Fibroblast of the aortic adventitia (primary cell): ENCODE measurements at regions not wholly inside any gene's neighbourhood (a gene's known extent, or its start where the extent isn't known, plus 50 kb on each side); places are given as distances from the start of the nearest gene placed in this dataset.

ENCODE experiments used
- DNase-seq: peaks from one replicate; pipeline ENCODE4 v3.0.0-alpha.2; 2010; ENCODE audit warnings: low read depth
- H3K4me3 ChIP-seq: 2 replicates; pipeline ENCODE4 v1.5.1; 2011; ENCODE audit warnings: low read depth, mild to moderate bottlenecking, control low read depth, low read length, moderate library complexity
- TF ChIP-seq, protein P1 (sequence below): IDR thresholded peaks from 2 replicates; pipeline ENCODE4 v1.5.1; 2011; ENCODE audit warnings: mild to moderate bottlenecking, low read length, control low read depth, inconsistent platforms; ENCODE audit not compliant: insufficient read depth

DNA sequence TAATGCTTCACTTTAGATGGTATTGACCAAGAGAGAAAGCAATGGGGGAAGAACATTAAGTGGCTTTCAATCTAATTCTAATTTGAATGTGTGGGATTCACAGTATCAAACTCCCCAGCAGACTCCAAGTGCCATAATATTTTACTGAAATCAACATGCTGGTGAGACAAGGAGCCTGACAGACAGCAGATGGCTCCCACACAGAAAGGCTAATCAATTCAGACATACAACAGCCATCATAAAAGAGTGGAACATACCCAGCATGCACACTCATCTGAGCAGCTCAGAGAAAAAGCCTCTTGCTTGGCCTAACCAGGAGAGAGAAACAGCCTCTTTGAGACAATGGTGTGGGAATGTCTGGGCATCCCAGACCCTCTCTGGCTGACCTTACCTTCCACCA is 186.5 kb upstream of the SKOR2 start:
- no peak for DNase-seq
- TF ChIP-seq, protein P1, sequence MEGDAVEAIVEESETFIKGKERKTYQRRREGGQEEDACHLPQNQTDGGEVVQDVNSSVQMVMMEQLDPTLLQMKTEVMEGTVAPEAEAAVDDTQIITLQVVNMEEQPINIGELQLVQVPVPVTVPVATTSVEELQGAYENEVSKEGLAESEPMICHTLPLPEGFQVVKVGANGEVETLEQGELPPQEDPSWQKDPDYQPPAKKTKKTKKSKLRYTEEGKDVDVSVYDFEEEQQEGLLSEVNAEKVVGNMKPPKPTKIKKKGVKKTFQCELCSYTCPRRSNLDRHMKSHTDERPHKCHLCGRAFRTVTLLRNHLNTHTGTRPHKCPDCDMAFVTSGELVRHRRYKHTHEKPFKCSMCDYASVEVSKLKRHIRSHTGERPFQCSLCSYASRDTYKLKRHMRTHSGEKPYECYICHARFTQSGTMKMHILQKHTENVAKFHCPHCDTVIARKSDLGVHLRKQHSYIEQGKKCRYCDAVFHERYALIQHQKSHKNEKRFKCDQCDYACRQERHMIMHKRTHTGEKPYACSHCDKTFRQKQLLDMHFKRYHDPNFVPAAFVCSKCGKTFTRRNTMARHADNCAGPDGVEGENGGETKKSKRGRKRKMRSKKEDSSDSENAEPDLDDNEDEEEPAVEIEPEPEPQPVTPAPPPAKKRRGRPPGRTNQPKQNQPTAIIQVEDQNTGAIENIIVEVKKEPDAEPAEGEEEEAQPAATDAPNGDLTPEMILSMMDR: no peak

DNA sequence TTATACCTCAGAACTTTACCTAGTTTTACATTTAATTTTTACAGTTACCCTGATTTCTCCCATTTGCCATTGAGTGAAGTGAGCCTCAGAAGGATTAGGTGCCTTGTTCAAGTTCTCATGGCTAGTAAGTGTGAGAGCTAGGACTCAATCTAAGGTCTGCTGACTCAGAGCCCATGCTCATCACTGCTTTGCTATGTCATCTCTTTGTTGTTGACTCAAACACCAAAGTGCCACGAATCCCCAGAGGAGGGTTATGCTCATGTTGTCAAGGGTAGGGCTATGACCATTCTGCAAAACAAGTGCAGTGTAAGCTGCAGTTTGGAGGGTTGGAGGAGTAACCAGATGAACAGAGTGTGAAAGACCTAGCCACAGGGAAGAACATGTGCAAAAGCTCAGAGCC is 185.4 kb upstream of the SKOR2 start:
- no peak for DNase-seq
- H3K4me3 ChIP-seq: no peak overlapping the region

More for the DNA sequence above, 186.5 kb upstream of the SKOR2 start:
- no peak overlapping the region for H3K4me3 ChIP-seq

DNA sequence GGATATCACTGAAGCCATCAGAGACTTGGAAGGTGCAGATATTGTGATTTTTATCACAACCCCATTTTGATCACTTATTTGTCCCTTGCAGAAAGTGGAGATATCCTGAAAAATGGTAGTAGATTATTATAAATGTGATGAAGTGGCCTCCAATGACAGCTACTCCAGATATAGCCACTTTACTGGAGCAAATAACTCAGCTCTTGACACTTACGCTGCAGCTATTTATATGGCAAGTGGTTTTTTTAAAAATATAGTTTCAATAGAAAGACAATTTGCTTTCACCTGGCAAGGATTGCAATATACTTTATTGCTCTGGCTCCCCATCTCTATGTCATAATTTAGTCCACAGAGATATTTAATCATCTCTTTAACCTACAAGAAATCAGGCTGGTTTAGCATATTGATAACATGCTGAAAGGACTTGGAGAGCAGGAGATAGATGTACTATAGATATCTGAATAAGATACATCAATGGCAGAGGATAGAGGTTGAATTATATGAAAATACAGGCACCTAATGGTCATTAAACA is 182.8 kb upstream of the SKOR2 start:
- no peak for DNase-seq
- no peak overlapping the region for H3K4me3 ChIP-seq
- TF ChIP-seq, protein P1: no peak

More for the DNA sequence above, 185.4 kb upstream of the SKOR2 start:
- TF ChIP-seq, protein P1: no peak

DNA sequence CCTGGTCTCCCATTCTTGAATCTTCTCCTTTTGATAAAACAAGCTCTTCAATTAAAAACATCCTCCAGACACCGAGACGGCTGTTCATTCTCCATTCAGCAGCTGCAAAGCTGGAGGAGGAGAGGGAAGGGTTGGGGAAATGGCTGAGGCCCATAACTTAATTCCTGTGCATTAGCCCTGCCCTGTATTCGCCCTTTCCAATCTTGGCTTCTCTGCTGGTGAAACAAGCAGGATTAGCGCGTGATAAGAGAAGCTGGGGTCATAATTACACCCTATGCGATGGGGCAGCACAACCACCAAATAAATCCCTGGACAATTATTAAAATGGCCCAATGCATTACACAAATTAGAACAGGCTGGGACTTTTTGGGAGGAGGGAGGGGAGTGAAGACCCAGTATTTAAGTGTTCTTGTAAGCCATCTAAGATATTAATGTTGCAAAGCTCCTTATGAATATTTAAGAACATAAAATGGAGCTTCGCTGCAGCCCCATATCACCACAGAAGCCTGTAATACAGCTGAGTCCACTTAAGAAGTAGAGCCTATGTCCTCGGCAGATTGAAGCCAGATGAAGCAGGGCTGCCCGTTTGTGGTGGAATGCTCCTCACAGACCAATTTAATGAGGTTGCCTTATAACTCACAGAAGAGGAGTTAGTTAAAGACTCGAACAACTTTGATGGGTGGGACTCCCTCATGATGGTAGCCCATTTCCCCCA is 176.6 kb upstream of the SKOR2 start:
- TF ChIP-seq, protein P1: no peak
- no peak for DNase-seq
- no peak overlapping the region for H3K4me3 ChIP-seq

DNA sequence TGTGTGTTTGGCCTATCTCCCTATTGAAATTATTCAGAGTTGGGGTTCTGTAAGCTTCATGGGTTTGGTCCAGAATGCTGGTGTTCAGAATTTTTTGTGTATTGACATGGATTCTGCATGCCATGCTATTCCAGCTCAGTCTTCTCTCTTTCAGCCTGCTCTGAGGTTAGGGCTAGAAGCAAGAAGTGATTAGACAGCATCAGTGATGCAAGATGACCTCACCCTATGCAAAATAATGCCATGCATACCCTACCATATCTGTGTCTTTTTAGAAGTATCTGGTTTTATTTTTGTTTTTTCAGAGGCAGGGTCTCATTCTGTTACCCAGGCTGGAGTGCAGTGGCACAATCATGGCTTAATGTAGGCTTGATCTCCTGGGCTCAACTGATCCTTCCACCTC is 175.6 kb upstream of the SKOR2 start:
- no peak overlapping the region for H3K4me3 ChIP-seq
- TF ChIP-seq, protein P1: no peak
- no peak for DNase-seq

DNA sequence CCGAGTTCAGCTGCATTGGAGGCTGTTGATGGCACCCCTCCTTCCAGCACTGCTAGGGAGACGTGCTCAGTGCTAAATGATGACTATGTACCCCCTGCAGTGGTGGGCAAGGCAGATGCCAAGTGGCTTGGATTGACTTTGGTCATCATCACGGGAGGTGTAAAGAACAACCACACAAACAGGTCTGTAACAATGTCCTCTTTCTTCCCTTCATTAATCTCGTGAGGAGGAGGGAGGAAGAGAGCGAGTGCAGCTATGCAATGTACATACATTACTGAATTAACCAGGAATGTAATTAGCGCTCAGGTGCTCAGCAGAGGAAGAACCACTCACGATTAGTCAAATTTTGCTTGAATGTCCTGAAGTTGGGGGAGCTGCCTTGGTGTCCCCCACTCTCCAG is 173.9 kb upstream of the SKOR2 start:
- DNase-seq: no peak

More for the DNA sequence above, 173.9 kb upstream of the SKOR2 start:
- TF ChIP-seq, protein P1: no peak
- no peak overlapping the region for H3K4me3 ChIP-seq
